IMR-90 (cell line): ENCODE measurements at regions not wholly inside any gene's neighbourhood (a gene's known extent, or its start where the extent isn't known, plus 50 kb on each side); places are given as distances from the start of the nearest gene placed in this dataset.

Experiments used
- ATAC-seq: fragments of 200-7000 bp; cut with Tn5 transposase; 2 replicates; pipeline ENCODE4 v1.9.1; 2020; ENCODE audit warnings: low read depth, mild to moderate bottlenecking, moderate library complexity
- BruUV-seq: library from RNA; stranded (reverse); fragments of 400-500 nt; replicated peaks from 2 replicates; lab custom pipeline; 2021; lab: Mats Ljungman, UMichigan
- CTCF ChIA-PET: fragments of 300-600 bp; formaldehyde crosslinking; extraction: SDS; loops from one replicate; lab custom pipeline; 2021; ENCODE audit warnings: antibody characterized with exemption; lab: Yijun Ruan, JAX
- POLR2A ChIA-PET: fragments of 300-600 bp; sonication (Branson Sonifier 250); formaldehyde crosslinking; loops from one replicate; lab custom pipeline; 2022; ENCODE audit warnings: antibody characterized with exemption; ENCODE audit not compliant: unreplicated experiment; lab: Charles Lee
- DNase-seq: peaks from one replicate; pipeline ENCODE4 v3.0.0; 2013
- H2AFZ ChIP-seq: replicated peaks from 2 replicates; pipeline ENCODE3; 2013; ENCODE audit warnings: low read length, mild to moderate bottlenecking; ENCODE audit not compliant: poor library complexity
- H2AK5ac ChIP-seq: 2 replicates; pipeline ENCODE4 v1.6.1; 2013; ENCODE audit warnings: low read depth, low read length, inconsistent platforms
- H2AK9ac ChIP-seq: replicated peaks from 2 replicates; pipeline ENCODE3; 2013; ENCODE audit warnings: mild to moderate bottlenecking, low read depth, low read length, moderate library complexity; ENCODE audit not compliant: poor library complexity
- H2BK120ac ChIP-seq: 2 replicates; pipeline ENCODE4 v1.6.1; 2013; ENCODE audit warnings: low read depth, low read length, inconsistent platforms
- H2BK15ac ChIP-seq: 3 replicates; pipeline ENCODE4 v1.6.1; 2013; ENCODE audit warnings: low read depth, low read length, inconsistent platforms
- H2BK20ac ChIP-seq: 2 replicates; pipeline ENCODE4 v1.6.1; 2013; ENCODE audit warnings: low read depth, mild to moderate bottlenecking, inconsistent platforms, low read length, moderate library complexity
- H2BK5ac ChIP-seq: 2 replicates; pipeline ENCODE4 v1.6.1; 2013; ENCODE audit warnings: mild to moderate bottlenecking, low read depth, low read length, inconsistent platforms; ENCODE audit not compliant: poor library complexity, severe bottlenecking
- H3K14ac ChIP-seq: replicated peaks from 2 replicates; pipeline ENCODE4 v1.6.1; 2013; ENCODE audit warnings: low read depth, low read length, inconsistent platforms
- H3K18ac ChIP-seq: 2 replicates; pipeline ENCODE4 v1.6.1; 2013; ENCODE audit warnings: low read depth, low read length, control low read depth
- H3K23ac ChIP-seq: 2 replicates; pipeline ENCODE4 v1.6.1; 2013; ENCODE audit warnings: low read depth, low read length, inconsistent platforms
- H3K27ac ChIP-seq: 2 replicates; pipeline ENCODE4 v1.5.1; 2013; ENCODE audit warnings: mild to moderate bottlenecking, control low read depth, low read length; ENCODE audit not compliant: insufficient read depth
- H3K27me3 ChIP-seq: 2 replicates; pipeline ENCODE4 v1.6.1; 2013; ENCODE audit warnings: low read length; ENCODE audit not compliant: control insufficient read depth, insufficient read depth
- H3K36me3 ChIP-seq: 2 replicates; pipeline ENCODE4 v1.6.1; 2013; ENCODE audit warnings: low read length, mixed read lengths; ENCODE audit not compliant: control insufficient read depth, insufficient read depth
- H3K4ac ChIP-seq: 2 replicates; pipeline ENCODE4 v1.6.1; 2013; ENCODE audit warnings: low read depth, low read length, inconsistent platforms
- H3K4me1 ChIP-seq: 2 replicates; pipeline ENCODE4 v1.6.1; 2013; ENCODE audit warnings: low read length, mixed read lengths; ENCODE audit not compliant: control insufficient read depth, insufficient read depth
- H3K4me2 ChIP-seq: 2 replicates; pipeline ENCODE4 v1.6.1; 2013; ENCODE audit warnings: low read depth, mild to moderate bottlenecking, control low read depth, low read length, moderate library complexity
- H3K4me3 ChIP-seq: 2 replicates; pipeline ENCODE4 v1.5.1; 2013; ENCODE audit warnings: low read depth, mild to moderate bottlenecking, control low read depth, low read length, moderate library complexity; ENCODE audit not compliant: insufficient read depth
- H3K56ac ChIP-seq: 2 replicates; pipeline ENCODE4 v1.6.1; 2013; ENCODE audit warnings: low read length, inconsistent platforms; ENCODE audit not compliant: insufficient read depth; ENCODE audit errors: extremely low read depth
- H3K79me1 ChIP-seq, 2 experiments: 2 replicates each; pipeline ENCODE4 v1.6.1; 2013; ENCODE audit warnings: low read length in 2 of 2, inconsistent platforms in 1 of 2, low read depth in 1 of 2
- H3K9ac ChIP-seq: 2 replicates; pipeline ENCODE4 v1.6.1; 2013; ENCODE audit warnings: low read depth, low read length, control low read depth
- H3K9me1 ChIP-seq: 2 replicates; pipeline ENCODE4 v1.6.1; 2013; ENCODE audit warnings: low read length, inconsistent platforms; ENCODE audit not compliant: insufficient read depth
- H3K9me3 ChIP-seq: 2 replicates; pipeline ENCODE4 v1.6.1; 2013; ENCODE audit warnings: low read length; ENCODE audit not compliant: control insufficient read depth, insufficient read depth
- H4K20me1 ChIP-seq: 2 replicates; pipeline ENCODE4 v1.6.1; 2013; ENCODE audit warnings: low read length, inconsistent platforms; ENCODE audit not compliant: insufficient read depth
- H4K5ac ChIP-seq: 2 replicates; pipeline ENCODE4 v1.6.1; 2013; ENCODE audit warnings: mild to moderate bottlenecking, low read depth, low read length, control low read depth
- H4K8ac ChIP-seq, 2 experiments: 2 replicates each; pipeline ENCODE4 v1.6.1; 2013; ENCODE audit warnings: low read depth in 2 of 2, low read length in 2 of 2, control low read depth in 1 of 2, inconsistent platforms in 1 of 2
- H4K91ac ChIP-seq: 2 replicates; pipeline ENCODE4 v1.6.1; 2013; ENCODE audit warnings: low read depth, low read length, inconsistent platforms; ENCODE audit not compliant: insufficient read depth
- CEBPB ChIP-seq: IDR thresholded peaks from 2 replicates; pipeline ENCODE4 v1.6.1; 2012; ENCODE audit warnings: low read depth, low read length, improper control_type of control experiment
- CHD1 ChIP-seq: IDR thresholded peaks from 2 replicates; pipeline ENCODE4 v1.6.1; 2012; ENCODE audit warnings: low read depth, low read length, improper control_type of control experiment
- FOS ChIP-seq: fragments of 150-350 bp; IDR thresholded peaks from 2 replicates; pipeline ENCODE4 v1.6.1; 2016; ENCODE audit warnings: low read depth, low read length
- POLR2A ChIP-seq: IDR thresholded peaks from 2 replicates; pipeline ENCODE4 v1.6.1; 2012; ENCODE audit warnings: mild to moderate bottlenecking, low read depth, low read length
- WGBS, 2 experiments: methylation state at CpG; one replicate each; pipeline versions ENCODE4 v1.1.5 to v1.1.7; 2013; ENCODE audit warnings: missing lambda C conversion rate in 2 of 2; ENCODE audit not compliant: insufficient read length in 1 of 2; ENCODE audit errors: extremely low coverage in 2 of 2; 5-methylcytosine and 5-hydroxymethylcytosine counted together
- dilution Hi-C: fragments of 300-500 bp; cut with HindIII; formaldehyde crosslinking; loops from one replicate; pipeline ENCODE4 v1.14.3; 2018; ENCODE audit warnings: low sequenced_read_pairs; ENCODE audit not compliant: unreplicated experiment
- in situ Hi-C: fragments of 300-500 bp; cut with MboI; formaldehyde crosslinking; loops from 3 replicates; pipeline ENCODE4 v1.14.3; 2019; ENCODE audit warnings: low sequenced_read_pairs, inconsistent platforms, mixed read lengths
- intact Hi-C: fragments of 100-400 bp; cut with micrococcal nuclease; formaldehyde crosslinking; loops from 2 replicates; pipeline ENCODE4 v1.10.0; 2022

DNA sequence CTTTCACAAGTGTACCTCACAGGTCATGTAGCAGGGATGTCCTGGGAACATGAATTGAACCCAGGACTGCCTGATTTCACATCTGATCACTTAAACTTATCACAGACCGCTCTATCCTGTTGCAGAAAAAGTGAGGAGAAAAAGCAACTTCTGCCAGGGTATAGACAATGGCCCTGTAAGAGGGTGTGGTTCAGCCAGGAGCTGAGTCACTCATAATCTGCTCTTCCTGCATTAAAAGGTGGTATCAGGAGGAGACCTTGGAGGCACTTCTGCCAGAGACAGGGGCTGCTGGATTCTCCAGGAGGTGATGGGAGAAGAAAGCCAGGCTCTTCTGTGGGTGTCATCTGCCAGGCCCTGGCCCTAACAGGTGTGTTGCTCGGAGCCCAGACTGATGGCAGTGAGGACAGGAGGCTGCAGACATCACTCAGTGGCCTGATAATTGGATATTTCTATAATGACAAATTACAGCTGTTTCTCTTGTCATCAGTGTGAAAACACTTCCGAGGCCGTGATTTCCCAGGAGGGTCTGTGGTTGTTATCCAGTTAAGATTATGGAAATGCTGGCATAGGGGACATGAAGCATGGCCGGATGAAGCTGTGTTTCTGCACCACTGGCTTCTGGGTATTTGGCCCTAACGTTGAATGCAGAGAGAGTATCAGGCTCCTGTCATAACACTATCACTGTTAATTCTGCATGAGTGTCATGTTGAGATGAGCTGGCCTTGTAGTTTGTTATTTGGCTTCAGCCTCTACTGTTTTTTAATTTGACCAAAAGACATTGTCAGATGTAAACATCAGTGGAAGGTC is 125.1 kb upstream of the ZBED5 start:
- Histone ChIP-seq H3K9me3 (no peaks in the 10 kb centered on the region), H2BK20ac (no peak overlapping the region), H3K4me3 (no peak overlapping the region), H4K91ac (no peak overlapping the region), H3K79me1 (no peaks in the 10 kb centered on the region), H3K14ac (no peak overlapping the region), H4K8ac (no peak overlapping the region), H3K4ac (no peak overlapping the region), H3K56ac (no peak overlapping the region), H4K20me1 (no peaks in the 10 kb centered on the region), H3K18ac (no peak overlapping the region), H2BK15ac (no peak overlapping the region), H3K9me1 (no peaks in the 10 kb centered on the region), H3K9ac (no peak overlapping the region), H2BK120ac (no peak overlapping the region), H2AFZ (no peak overlapping the region), H3K23ac (no peak overlapping the region), H2BK5ac (no peak overlapping the region), H3K4me1 (no peaks in the 10 kb centered on the region), H4K5ac (no peak overlapping the region), H3K36me3 (no peaks in the 10 kb centered on the region), H2AK9ac (no peak overlapping the region), H3K27ac (no peak overlapping the region), H2AK5ac (no peak overlapping the region), H3K4me2 (no peak overlapping the region), H3K27me3 (peaks cover 54% of the 10 kb centered on the region)
- DNase-seq (no peak), ATAC-seq (no peak)
- in situ Hi-C loops (no loop called here), dilution Hi-C loops (no loop called here), intact Hi-C loops (no loop called here)
- ChIA-PET POLR2A (no interaction called here), CTCF (no interaction called here)
- no peak for TF ChIP-seq POLR2A
- TF ChIP-seq FOS = no peak
- TF ChIP-seq CEBPB = no peak
- TF ChIP-seq CHD1 = no peak
- WGBS, 2 experiments = no CpG with 5 or more reads among the region's 6 CpGs
- no TSS peak for BruUV-seq
